ENCODE measurements at regions not wholly inside any gene's neighbourhood (a gene's known extent, or its start where the extent isn't known, plus 50 kb on each side); places are given as distances from the start of the nearest gene placed in this dataset.

- DNase-seq (ENCODE audit: low spot score) = no peak
Observed at GRCh38 chr11:41971592-41971991, 512.1 kb upstream of the LRRC4C start.

GRCh38 chr11:41978945-41979344 lies 519.5 kb upstream of the LRRC4C start:
- DNase-seq (ENCODE audit: low spot score) = peak; percentile 41

GRCh38 chr11:41980741-41981140 lies 521.3 kb upstream of the LRRC4C start:
- DNase-seq (ENCODE audit: low spot score) = no peak

- no peak for DNase-seq (ENCODE audit: low spot score)
Observed at GRCh38 chr11:41982276-41982675, 522.8 kb upstream of the LRRC4C start.

- DNase-seq (ENCODE audit: low spot score) = no peak
Observed at GRCh38 chr11:41982975-41983374, 523.5 kb upstream of the LRRC4C start.

- DNase-seq (ENCODE audit: low spot score) = no peak
Observed at GRCh38 chr11:41983475-41983874, 524.0 kb upstream of the LRRC4C start.

- no peak for DNase-seq (ENCODE audit: low spot score)
Observed at GRCh38 chr11:41984023-41984422, 524.6 kb upstream of the LRRC4C start.

- DNase-seq (ENCODE audit: low spot score) = no peak
Observed at GRCh38 chr11:41985799-41986198, 526.3 kb upstream of the LRRC4C start.

- no peak for DNase-seq (ENCODE audit: low spot score)
Observed at GRCh38 chr11:41988951-41989572, 529.6 kb upstream of the LRRC4C start.

GRCh38 chr11:41989823-41990380 lies 530.5 kb upstream of the LRRC4C start:
- DNase-seq (ENCODE audit: low spot score) = no peak

- no peak for DNase-seq (ENCODE audit: low spot score)
Observed at GRCh38 chr11:41996533-41996932, 537.1 kb upstream of the LRRC4C start.

- no peak for DNase-seq (ENCODE audit: low spot score)
Observed at GRCh38 chr11:41997844-41998401, 538.5 kb upstream of the LRRC4C start.

- no peak for DNase-seq (ENCODE audit: low spot score)
Observed at GRCh38 chr11:41999066-41999465, 539.6 kb upstream of the LRRC4C start.

GRCh38 chr11:42003801-42004200 lies 544.3 kb upstream of the LRRC4C start:
- no peak for DNase-seq (ENCODE audit: low spot score)

- DNase-seq (ENCODE audit: low spot score) = no peak
Observed at GRCh38 chr11:42006766-42007165, 547.3 kb upstream of the LRRC4C start.

- no peak for DNase-seq (ENCODE audit: low spot score)
Observed at GRCh38 chr11:42012271-42012670, 552.8 kb upstream of the LRRC4C start.

GRCh38 chr11:42013656-42014201 lies 554.3 kb upstream of the LRRC4C start:
- DNase-seq (ENCODE audit: low spot score) = no peak

GRCh38 chr11:42021911-42022310 lies 562.5 kb upstream of the LRRC4C start:
- no peak for DNase-seq (ENCODE audit: low spot score)

- DNase-seq (ENCODE audit: low spot score) = no peak
Observed at GRCh38 chr11:42023267-42023666, 563.8 kb upstream of the LRRC4C start.

- no peak for DNase-seq (ENCODE audit: low spot score)
Observed at GRCh38 chr11:42025121-42025803, 565.8 kb upstream of the LRRC4C start.

- DNase-seq (ENCODE audit: low spot score) = no peak
Observed at GRCh38 chr11:42034826-42035225, 575.4 kb upstream of the LRRC4C start.

GRCh38 chr11:42036201-42036600 lies 576.7 kb upstream of the LRRC4C start:
- DNase-seq (ENCODE audit: low spot score) = no peak

GRCh38 chr11:42043312-42043711 lies 583.9 kb upstream of the LRRC4C start:
- DNase-seq (ENCODE audit: low spot score) = no peak
